GM12891 (cell line): ENCODE measurements at regions not wholly inside any gene's neighbourhood (a gene's known extent, or its start where the extent isn't known, plus 50 kb on each side); places are given as distances from the start of the nearest gene placed in this dataset.

Experiments used
- POLR2A ChIP-seq: IDR thresholded peaks from 2 replicates; pipeline ENCODE4 v1.6.1; 2011; ENCODE audit warnings: low read depth, low read length, control low read depth
- POLR2AphosphoS5 ChIP-seq: IDR thresholded peaks from 2 replicates; pipeline ENCODE4 v1.6.1; 2011; ENCODE audit warnings: low read depth, low read length, control low read depth
- POU2F2 ChIP-seq: IDR thresholded peaks from 2 replicates; pipeline ENCODE4 v1.6.1; 2011; ENCODE audit warnings: low read depth, mild to moderate bottlenecking, control low read depth, low read length, moderate library complexity
- SPI1 ChIP-seq: IDR thresholded peaks from 2 replicates; pipeline ENCODE4 v1.6.1; 2011; ENCODE audit warnings: low read depth, low read length, control low read depth
- TAF1 ChIP-seq: IDR thresholded peaks from 2 replicates; pipeline ENCODE4 v1.6.1; 2011; ENCODE audit warnings: low read depth, low read length, control low read depth

DNA sequence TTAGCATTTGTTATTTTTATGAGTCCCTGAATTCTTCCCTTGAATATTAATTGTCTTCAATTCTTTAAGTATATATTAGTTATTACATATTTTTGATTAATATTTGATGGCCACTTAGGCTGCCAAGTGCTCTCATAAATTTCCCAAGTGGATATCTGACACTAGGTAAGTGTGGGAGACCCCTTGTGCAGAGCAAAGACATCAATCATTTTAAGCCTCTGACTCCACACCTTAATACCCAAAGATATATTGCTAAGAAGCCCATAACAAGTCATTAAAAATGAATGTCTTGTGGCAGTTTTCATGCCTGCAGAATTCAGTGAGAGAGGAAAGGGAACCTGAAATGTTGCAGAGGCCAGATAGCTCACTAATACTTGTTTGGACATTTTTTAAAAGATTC lies 58.4 kb upstream of the PROX1 start:
- TF ChIP-seq POLR2A (no peak), POLR2AphosphoS5 (no peak), TAF1 (no peak), SPI1 (no peak), POU2F2 (no peak)
